ENCODE measurements at regions not wholly inside any gene's neighbourhood (a gene's known extent, or its start where the extent isn't known, plus 50 kb on each side); places are given as distances from the start of the nearest gene placed in this dataset.
"Not testable (repeated sequence)": the region's sequence is repeated elsewhere in the genome, so short reads cannot be mapped to it uniquely, and the experiment has no call there.

DNA sequence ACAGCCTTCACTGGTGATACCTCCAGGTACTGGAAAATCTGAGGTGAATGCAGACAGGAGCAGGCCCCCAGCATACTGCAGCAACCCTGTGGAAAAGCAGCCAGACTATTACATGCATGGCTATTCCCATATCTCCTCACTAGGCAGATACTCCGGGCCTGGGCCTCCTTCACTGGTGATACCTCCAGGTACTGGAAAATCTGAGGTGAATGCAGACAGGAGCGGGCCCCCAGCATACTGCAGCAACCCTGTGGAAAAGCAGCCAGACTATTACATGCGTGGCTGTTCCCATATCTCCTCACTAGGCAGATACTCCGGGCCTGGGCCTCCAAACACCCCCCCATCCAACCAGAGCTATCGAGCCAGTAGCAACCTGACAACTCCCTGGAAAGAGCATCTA is 724.2 kb downstream of the KLHL13 start:
- TF ChIP-seq, protein P1, sequence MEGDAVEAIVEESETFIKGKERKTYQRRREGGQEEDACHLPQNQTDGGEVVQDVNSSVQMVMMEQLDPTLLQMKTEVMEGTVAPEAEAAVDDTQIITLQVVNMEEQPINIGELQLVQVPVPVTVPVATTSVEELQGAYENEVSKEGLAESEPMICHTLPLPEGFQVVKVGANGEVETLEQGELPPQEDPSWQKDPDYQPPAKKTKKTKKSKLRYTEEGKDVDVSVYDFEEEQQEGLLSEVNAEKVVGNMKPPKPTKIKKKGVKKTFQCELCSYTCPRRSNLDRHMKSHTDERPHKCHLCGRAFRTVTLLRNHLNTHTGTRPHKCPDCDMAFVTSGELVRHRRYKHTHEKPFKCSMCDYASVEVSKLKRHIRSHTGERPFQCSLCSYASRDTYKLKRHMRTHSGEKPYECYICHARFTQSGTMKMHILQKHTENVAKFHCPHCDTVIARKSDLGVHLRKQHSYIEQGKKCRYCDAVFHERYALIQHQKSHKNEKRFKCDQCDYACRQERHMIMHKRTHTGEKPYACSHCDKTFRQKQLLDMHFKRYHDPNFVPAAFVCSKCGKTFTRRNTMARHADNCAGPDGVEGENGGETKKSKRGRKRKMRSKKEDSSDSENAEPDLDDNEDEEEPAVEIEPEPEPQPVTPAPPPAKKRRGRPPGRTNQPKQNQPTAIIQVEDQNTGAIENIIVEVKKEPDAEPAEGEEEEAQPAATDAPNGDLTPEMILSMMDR (IDR thresholded peaks at IDR 0.05), result not testable (repeated sequence)
- not testable (repeated sequence) for TF ChIP-seq EP300, POLR2A, POLR2AphosphoS5 (IDR thresholded peaks at IDR 0.05)

Data from upper lobe of left lung (tissue), 4 donors.